Urothelium cell line (cell line): ENCODE measurements at regions not wholly inside any gene's neighbourhood (a gene's known extent, or its start where the extent isn't known, plus 50 kb on each side); places are given as distances from the start of the nearest gene placed in this dataset.

Experiments used
- DNase-seq: peaks from one replicate; pipeline ENCODE4 v3.0.0; 2011; ENCODE audit warnings: low spot score, mixed read lengths
- FAIRE-seq: peaks from 2 replicates; lab custom pipeline; 2011; peaks lifted over from hg19 to GRCh38; lab: Jason Lieb, UNC

DNA sequence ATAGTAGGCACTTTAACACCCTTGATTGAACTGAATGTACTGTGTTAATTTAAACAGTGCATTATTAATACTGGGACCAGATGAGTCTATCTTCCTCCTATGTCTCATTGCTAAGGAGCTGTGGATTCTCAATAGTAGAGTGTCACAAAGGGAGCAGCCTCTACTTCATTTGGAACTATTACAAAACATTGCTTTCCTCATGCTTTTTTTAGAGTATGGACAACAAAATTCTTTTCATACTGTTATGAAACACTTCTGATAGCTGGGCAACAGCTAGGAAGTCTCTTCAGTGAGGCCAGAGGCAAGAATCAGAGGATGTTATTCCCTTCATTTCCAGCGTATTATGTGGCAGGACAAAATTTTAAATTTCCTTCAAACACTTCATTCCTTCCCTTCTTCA is 160.8 kb downstream of the FBXO8 start:
- no peak for FAIRE-seq

DNA sequence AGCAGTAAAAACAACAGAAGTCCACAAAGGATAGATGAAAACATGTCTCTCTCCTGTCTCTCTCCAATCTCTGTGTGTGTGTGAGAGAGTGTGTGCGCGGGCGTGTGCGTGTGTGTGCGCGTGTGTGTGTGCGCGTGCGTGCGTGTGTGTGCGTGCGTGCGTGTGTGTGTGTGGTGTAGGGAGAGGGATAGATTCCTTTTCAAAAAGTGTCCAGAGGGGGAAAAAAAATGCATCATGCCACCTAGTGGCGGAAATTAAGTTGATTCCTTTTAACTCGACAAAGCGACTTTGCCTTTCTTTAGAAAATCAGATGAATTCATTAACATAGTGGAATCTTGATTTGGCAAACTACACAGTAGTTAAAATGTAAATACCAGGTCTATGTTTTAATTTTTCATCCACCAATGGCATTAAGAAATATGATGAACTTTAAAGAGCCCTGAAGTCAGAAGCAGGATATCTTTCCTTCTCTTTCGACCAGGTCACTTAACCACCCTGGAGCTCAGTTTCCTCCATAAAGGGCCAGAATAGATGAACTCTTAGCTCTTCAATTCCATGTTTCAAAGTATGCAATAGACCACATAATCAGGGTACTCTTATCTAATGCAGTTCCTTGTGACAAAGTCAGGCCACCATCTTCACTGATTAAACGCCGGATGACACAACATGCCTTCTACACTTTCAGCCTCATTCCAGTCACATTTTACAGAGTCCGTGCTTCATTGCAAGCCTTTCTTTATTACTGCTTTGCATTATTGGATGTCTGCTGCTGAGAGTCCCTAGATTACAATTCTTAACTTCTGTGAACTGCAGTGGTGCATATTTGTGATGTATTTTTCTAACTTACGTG is 162.8 kb downstream of the FBXO8 start:
- peak; percentile 39 for DNase-seq
- no peak for FAIRE-seq

More for the DNA sequence above, 160.8 kb downstream of the FBXO8 start:
- DNase-seq: no peak

DNA sequence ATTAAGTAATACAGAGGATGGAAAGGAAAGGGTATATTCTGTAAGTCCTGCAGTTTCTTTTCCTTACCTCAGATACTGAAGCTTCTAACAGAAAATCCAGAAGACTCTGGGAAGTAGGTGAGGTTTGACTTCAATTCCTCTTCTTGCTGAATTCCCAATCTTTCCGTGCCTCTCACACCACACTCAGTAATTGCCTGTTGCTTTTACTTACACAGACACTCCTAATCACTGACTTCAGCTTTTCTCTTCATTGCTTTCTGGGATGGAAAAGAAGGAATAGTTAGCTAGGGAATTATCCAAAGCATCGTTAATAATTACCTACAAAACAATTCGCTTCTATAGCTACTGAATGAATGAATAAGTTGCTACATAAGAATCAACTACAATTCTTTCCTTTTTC is 163.6 kb downstream of the FBXO8 start:
- no peak for FAIRE-seq
- no peak for DNase-seq

DNA sequence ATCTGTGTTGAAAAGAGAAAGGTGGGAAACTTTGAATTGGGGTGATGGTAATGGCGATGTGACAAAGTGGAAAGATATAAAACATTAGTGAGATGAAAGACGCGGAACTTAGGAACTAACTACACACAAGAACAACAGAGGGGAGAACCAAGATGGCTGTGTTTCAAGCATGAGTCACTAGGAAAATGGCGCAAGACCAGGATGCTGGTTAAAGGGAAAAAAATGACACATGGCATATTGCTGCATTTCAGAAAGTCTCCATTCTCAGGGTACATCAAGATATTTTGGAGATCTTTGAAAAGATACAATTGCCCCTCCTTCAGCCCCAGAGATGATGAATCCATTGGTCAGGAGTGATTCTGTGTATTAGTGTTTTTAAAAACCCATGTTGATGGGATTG is 164.4 kb downstream of the FBXO8 start:
- no peak for FAIRE-seq
- no peak for DNase-seq

DNA sequence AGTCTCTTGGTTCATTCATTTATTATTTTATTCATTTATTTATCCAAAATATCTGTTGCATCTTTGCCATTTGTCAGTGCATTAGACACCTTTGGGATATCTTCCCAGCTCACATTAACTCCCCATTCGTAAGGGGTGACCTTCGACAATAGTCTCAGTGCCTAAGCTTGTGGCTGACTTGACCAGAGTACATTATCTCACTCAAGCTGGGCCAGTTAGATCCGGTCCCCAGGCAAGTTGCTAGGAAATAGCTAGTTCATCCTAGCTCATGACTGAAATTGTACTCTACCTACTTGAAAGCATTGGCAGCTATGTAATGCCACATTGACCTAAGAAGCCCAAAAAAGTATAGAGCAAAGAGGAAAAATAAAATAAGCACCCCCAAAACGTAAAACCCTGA is 165.3 kb downstream of the FBXO8 start:
- DNase-seq: no peak

DNA sequence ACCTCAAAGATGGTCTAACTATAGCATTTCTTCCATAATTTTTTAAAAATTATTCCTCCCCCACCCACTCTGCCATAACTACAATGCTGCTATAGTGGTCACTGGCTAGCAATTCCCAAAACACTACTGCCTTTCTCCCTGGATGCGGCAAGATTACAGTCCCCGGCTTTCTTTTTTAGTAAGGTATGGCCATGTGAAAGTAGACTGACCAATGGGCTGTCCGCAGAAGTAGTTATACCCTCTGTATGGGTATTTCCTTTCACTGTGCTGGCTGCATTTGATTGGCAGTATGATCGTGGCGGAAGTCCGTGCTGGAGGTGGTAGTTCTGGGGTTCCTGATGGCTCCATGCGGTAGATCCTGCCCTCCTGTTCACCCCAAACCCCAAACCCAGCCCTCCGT is 166.0 kb downstream of the FBXO8 start:
- no peak for DNase-seq
- no peak for FAIRE-seq

More for the DNA sequence above, 165.3 kb downstream of the FBXO8 start:
- no peak for FAIRE-seq

DNA sequence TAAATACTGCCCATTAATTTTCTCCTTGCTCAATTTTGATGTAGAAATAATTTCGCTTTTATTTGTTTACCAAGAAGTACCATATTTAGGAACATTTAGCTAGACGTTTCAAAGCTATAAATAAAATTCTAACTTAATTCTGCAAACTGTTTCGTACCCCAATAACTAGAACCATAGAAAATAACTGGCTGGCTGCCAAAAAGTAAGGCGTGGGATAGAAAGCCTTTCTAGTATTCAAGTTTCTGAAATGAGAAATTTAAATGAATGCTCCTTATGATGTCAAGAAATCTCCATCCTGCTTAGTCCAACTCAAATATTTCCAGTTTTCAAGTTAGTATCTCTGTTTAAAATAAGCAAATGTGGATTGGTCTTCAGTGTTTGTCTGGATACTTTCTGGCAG is 167.4 kb downstream of the FBXO8 start:
- no peak for FAIRE-seq
- no peak for DNase-seq

DNA sequence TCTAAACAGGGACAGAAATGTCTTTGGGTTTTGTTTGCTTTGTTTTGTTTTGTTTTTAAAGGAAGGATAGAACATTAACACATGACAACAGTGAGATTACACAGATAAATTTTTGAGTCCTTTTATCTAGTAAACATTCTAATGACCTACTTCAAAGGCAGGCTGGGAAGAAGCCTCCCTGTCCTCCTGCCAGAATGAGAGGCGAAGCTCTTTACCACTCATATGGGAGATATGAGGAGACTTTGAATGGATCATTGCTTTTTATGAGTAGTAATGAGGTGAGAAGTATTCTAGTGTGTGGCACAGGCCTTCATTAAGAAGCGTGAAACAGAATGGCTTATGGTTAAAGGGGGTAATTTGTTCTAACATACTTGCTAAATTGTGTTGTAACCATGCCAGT is 172.0 kb downstream of the FBXO8 start:
- no peak for FAIRE-seq
- no peak for DNase-seq

DNA sequence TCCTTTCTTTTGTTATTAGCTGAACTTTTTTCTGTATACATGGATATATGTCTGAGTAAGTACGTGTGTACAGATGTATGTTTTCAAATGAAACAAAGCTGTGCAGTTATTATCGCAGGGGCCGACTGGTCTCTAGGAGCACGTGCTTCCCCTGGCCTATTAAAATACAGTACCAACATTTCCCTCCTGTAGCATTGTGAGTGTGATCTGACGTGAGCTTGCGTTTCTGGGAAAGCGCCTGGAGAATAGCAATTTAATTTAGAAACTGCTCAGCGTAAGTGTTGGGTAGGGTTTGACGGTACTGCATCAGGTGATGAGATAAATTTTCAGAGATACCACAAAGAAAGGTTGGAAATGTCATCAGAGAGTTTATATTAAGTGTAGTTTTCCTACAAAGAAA is 173.3 kb downstream of the FBXO8 start:
- no peak for DNase-seq
- FAIRE-seq: no peak

DNA sequence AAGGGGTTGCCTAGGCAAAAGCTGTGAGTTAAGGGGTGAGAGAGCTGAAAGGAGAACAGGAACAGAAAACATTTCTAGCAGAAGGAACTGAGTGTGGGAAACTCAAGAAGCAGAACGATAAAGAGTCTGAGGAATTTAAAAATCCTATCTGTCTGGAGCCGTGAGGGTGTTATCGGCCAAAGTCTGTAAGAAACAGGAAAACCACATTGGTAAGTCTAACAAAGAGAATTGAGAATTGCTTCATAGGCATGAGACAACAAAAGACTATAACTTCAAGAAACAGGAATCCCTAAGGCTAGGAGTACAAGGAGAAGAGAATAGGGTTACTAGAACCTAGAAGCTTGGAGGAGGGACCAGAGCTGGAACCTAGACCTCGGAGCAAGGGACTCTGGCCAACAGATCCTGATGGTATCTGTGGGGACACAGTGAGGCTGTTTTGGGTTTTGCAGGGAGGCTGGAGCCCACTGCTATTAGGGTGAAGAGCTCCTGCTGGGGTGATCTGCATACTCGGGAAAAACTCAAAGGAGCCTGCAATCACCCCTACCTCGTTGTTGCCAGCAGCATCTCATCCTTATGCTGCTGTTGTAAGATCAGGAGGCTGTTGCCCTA is 175.6 kb downstream of the FBXO8 start:
- DNase-seq (no peak), FAIRE-seq (no peak)

DNA sequence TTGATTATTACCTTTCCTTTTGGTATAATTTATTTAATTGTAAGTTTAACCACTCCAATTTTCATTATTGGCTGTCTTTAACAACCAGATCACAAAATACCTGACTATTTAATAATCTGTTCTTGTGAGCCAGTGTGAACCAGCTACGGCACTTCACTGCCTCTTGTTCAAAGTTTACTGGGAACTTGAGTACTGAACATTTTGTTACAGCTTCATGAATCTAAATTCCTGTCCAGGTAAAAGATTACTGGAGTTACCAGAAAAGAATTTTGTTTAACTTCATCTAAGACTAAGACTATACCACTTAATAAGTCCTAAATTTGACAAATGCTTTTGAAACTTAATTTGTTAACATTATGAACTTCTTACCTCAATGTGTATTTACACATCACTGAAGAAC is 178.3 kb downstream of the FBXO8 start:
- DNase-seq (no peak), FAIRE-seq (no peak)

DNA sequence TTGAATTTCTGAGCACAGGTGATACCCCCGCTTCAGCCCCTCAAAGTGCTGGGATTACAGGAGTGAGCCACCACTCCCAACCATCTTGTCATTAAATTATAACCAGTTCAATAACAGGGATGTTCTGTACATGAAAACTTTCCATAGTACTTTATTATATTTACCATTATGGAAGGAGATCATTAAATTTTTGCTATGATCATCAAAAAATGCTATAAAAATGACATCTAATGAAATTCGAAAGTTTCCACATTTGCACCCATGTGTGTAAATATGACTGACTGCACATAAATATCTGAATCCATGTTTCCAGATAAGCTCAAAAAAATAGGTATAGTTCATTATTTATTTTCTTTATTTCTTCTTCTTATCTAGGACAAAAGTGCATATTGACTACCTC is 182.6 kb downstream of the FBXO8 start:
- no peak for DNase-seq
- no peak for FAIRE-seq

DNA sequence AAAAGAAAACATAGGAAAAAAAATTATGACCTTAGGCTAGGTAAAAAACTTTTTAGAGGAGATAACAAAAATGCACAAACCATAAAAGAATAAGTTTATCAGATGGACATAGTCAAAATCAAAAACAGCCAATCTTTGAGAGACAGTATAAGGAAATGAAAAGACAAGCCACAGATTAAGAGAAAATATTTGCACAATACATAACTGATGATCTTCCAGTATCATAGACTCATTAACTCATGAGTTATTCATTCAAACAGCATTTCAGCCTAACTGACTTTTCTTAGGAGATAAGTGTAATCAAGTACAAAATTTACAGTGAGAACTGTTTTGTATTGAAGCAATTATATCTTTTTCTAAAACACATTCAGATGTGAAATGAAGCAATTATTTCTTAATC is 183.8 kb downstream of the FBXO8 start:
- no peak for FAIRE-seq
- DNase-seq: no peak

DNA sequence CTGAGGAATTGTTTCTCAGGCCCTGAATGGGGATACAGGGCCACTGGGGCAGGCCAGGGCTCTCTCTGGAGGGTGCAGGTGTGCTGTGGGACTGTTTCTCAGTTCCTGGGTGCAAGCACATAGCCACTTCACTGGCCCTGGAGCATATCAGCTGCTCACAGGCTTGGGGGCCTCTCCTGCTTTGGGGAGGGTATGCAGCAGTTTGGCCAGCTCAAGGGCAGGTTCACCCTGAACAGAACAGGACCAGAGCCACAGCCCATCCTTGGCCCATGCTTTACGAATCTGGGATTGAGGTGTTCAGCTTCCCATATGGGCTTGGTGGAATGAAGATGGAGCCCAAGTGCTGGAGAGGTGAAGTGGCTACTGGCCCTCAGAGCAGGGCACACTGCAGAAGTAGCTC is 186.5 kb downstream of the FBXO8 start:
- DNase-seq (no peak), FAIRE-seq (no peak)

DNA sequence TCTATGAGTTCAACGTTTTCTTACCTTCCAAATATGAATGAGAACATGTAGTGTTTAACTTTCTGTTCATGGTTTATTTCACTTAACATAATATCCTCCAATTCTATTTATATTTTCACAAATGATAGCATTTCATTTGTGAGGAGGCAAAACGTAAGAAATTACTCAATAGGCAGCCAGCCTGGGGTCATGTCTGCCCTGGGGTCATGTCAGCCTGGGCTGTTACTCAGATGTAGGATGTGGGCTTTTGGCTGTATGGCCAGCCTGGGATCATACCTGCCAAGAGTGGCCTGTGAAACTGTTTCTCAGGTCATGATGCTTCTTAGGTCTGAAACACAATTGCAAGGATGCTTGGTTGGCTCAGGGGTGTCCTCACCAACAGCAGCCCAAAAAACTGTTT is 187.0 kb downstream of the FBXO8 start:
- FAIRE-seq (no peak), DNase-seq (no peak)

DNA sequence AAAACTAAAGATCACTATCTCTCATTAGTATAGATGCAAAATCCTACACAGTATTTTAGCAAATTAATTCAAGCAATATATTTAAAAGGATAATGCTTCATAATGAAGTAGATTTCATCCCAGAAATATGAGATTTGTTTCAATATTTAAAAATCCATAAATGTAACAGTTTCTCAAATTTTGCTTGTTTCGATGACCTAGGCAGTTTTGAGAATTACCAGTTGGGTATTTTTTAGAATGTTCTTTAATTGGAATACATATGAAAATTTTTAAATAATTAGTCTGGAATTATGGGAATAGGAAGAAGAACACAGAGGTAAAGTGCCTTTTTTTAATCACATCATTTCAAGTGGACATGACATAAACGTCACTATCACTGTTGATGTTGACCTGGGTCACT is 192.3 kb downstream of the FBXO8 start:
- FAIRE-seq (no peak), DNase-seq (no peak)

DNA sequence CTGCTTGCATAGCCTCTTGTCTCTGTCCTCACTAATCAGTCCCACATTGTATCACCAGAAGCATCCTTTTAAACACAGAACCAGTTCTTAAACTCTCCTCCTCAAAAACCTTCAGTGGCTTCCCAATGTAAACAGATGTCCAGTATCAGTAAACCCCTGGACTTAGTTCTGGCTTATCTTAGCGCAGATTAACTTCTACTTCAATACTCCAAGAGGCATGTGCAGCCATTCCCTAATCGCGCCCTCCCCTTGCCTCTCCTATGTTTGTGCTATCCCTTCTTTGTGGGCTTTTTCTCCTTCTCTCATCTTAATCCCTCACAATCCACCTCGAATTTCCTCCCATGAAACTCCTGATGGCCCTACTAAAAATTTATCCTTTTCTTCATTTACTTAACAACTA is 193.8 kb downstream of the FBXO8 start:
- FAIRE-seq: no peak

DNA sequence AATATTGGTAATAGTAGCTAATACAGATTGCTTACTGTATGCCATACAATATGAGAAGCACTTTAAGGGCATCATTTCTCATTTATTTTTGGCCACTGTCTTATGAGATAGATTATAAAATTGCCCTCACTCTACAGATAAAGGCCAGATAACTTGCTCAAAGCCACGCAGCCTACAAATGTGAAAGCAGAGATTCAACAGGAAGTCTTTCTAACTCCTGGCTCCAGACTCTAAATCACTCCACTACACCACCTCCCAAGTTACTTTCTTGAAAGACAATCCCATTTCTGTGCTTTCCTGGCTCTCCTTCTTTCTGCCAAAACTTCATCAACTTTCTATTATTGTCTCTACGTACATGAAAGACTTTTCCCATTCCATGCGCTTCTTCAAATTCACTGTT is 194.7 kb downstream of the FBXO8 start:
- FAIRE-seq: no peak
- no peak for DNase-seq

More for the DNA sequence above, 193.8 kb downstream of the FBXO8 start:
- DNase-seq: no peak

DNA sequence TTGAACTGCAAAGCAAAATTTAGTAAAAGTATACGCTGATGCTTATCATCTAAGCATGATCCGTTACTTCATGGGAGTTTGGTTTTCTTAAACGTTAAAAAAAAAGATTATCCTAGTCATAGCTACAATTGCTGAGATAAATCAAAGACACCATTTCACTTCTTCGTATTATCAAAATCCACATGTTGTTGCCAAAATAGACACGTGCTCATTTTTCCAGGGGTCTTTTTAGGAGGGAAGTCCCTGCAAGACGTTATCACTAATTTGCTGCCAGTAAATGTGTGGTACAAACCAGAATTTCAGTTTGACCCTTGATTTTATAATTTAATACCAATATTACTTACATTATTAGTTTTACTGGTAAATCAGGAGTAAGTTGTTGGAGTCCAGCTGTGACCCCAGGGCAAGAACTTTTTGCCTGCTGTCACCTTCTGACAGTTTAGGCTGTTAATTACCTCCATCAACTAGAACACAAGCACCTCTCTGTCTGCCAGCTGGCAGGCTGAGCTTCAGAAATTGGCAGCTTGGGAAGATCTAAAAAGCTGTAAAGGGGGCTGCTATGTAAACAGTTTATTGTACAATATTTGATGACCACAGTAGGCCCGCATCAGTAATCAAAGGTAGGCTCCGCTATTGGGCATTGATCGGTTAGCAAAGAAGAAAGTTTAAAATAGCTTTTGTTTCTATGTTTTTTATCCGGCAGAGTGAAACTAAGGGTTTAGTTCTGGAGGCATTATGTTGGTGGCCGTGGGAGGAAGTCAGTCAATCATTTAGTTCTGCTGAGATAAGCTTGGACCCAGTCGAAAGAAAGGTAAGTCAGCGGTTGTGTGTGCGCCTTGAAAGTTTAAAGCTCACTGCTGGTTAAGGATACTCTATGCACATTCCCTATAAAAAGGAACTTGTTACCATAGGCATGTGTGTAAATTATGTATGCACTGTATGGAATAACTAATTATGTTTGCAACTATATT is 196.4 kb downstream of the FBXO8 start:
- FAIRE-seq: no peak
- DNase-seq: no peak

DNA sequence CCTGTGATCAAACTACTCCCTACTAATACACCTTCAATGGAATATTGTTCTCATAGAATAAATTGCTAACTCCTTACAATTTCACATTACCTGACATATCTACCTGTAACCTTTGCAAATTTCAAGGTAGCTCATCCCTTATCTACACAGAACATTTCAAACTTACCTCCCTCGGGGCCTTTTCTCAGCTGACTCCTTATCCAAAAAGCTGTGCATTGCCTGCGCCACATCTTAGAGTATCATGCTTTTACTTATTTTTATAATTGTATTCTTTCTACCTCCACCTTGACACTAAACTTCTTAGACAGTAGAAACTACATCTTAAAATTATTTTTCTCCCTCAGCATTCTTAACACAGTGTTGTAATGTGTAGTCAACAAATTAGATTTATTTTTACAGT is 198.5 kb downstream of the FBXO8 start:
- no peak for FAIRE-seq
- no peak for DNase-seq

DNA sequence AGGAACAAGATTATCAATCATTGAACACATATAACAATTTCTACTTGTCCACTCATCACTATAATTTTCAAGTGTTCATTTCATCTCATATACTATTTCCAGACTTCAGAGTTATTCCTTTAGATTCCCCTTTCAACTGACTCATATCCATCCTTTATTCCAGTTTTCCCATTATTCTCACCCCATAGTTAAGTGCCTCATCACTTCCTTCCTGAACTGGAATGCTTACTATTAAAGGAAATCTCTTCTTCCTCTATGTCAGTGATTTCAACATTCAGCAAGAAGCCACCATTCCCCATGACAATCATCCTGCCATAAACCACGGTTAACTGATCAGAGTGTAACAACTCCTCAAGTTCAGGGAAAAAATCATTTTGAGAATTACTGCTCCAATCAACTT is 198.9 kb downstream of the FBXO8 start:
- FAIRE-seq (no peak), DNase-seq (no peak)
